ENCODE measurements at regions not wholly inside any gene's neighbourhood (a gene's known extent, or its start where the extent isn't known, plus 50 kb on each side); places are given as distances from the start of the nearest gene placed in this dataset.

DNA sequence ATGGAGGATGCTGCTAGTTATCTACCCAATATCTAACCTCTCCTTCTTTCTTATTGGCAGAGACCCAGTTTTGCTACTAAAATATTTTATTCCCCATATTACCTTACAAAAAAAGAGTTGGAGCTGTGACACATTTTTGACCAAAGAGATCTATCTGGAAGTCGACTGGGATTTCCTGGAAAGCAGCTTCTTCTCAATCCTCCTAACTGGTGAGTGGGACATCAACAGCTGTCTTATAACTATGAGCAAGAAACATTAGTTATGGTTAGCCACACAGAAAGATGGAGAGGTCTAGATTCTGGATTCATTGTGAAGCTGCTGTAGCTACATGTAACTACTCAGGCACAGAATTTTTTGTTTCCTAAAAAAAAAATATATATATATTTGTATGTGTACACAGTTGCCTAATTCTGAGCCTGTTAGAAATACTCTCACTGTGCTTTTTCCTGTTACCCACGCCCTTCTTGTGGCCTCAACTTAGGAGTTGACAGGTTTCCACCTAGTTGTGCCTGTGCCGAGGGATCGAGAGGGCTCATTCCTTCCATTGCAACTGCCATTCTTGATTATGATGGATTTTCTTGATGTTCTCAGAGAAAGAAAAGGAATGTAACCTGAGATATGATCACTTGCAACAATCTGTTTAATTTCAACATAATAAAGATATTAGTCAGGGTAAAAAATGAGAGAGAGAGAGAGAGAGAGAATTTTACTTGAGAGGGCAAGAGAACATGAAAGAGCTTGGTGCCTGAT is 142.0 kb downstream of the SLC17A6 start:
- intact Hi-C loops (cut with DNase I) = no loop called here
- no peaks in the 10 kb centered on the region for H3K4me1 ChIP-seq
- no peaks in the 10 kb centered on the region for H3K9me3 ChIP-seq
- H3K27me3 ChIP-seq = no peaks in the 10 kb centered on the region
- no peak overlapping the region for H3K27ac ChIP-seq
- DNase-seq (ENCODE audit: low spot score in 2 of 2) = no peak
- H3K4me3 ChIP-seq = no peak overlapping the region
- H3K36me3 ChIP-seq = no peaks in the 10 kb centered on the region
- TF ChIP-seq, protein P1, sequence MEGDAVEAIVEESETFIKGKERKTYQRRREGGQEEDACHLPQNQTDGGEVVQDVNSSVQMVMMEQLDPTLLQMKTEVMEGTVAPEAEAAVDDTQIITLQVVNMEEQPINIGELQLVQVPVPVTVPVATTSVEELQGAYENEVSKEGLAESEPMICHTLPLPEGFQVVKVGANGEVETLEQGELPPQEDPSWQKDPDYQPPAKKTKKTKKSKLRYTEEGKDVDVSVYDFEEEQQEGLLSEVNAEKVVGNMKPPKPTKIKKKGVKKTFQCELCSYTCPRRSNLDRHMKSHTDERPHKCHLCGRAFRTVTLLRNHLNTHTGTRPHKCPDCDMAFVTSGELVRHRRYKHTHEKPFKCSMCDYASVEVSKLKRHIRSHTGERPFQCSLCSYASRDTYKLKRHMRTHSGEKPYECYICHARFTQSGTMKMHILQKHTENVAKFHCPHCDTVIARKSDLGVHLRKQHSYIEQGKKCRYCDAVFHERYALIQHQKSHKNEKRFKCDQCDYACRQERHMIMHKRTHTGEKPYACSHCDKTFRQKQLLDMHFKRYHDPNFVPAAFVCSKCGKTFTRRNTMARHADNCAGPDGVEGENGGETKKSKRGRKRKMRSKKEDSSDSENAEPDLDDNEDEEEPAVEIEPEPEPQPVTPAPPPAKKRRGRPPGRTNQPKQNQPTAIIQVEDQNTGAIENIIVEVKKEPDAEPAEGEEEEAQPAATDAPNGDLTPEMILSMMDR (IDR thresholded peaks at IDR 0.05) = no peak

DNA sequence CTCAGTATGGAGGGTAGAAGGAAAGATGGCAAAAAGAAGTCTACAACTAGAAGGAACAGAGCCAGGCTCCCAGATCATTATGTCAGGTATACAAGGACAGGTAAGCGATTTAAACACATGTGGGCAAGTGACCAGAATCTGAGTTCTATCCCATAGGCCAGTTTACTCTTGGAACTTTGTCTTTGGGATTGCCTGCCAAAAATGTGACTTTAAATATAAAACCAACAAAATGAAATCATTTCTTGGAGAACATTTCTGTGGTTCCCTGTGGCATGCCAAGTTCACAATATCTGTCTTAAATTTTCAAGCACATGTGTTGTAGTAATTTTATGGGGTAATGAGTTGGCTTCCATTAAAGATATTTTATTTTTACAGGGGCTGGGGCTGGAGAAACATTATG is 141.0 kb downstream of the SLC17A6 start:
- DNase-seq (ENCODE audit: low spot score in 2 of 2) = no peak
- Histone ChIP-seq H3K27ac (no peak overlapping the region), H3K9me3 (no peaks in the 10 kb centered on the region), H3K36me3 (no peaks in the 10 kb centered on the region), H3K4me3 (no peak overlapping the region), H3K27me3 (no peaks in the 10 kb centered on the region), H3K4me1 (no peaks in the 10 kb centered on the region)
- TF ChIP-seq, protein P1 (IDR thresholded peaks at IDR 0.05) = no peak
- intact Hi-C loops (cut with DNase I) = no loop called here

DNA sequence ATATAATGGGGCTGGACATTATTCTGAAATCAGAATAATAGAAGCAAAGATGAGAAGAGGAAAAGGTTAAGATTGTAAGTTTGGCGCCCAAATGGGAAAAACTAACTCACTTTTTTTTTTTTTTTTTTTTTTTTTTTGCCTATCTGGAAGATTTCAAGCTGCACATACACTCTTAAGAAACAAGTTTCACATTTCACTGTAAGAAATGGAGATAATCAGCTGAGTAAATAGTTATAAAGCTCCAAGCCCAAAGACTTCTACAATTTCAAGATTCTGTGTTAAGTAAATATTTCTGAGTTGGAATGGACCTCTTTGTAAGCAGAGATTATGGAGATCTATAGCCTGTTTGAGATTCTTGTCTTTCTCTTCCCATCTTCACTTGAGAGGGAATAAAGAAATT is 140.0 kb downstream of the SLC17A6 start:
- no peak overlapping the region for H3K27ac ChIP-seq
- DNase-seq (ENCODE audit: low spot score in 2 of 2) = no peak
- no peaks in the 10 kb centered on the region for H3K27me3 ChIP-seq
- H3K4me3 ChIP-seq = no peak overlapping the region
- TF ChIP-seq, protein P1 (IDR thresholded peaks at IDR 0.05) = no peak
- H3K36me3 ChIP-seq = no peaks in the 10 kb centered on the region
- no peaks in the 10 kb centered on the region for H3K9me3 ChIP-seq
- intact Hi-C loops (cut with DNase I) = no loop called here
- no peaks in the 10 kb centered on the region for H3K4me1 ChIP-seq

DNA sequence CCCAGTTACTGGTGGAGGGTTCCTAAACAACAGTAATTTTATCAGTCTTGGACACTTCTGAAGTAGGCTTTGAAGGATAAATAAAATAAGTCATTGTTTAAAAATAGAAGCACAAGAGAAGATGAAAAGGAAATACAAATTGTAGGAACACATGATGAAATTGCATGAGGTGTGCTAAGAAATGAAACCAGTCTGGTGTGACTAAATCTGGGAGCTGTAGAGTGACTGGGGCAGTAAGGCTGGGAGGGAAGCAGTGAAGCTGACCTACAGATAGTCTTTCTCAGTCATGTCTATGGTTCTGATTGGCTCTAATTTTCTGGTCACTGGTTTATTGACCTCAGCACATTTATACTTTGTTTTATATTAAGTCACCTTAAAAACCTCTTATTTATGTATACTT is 139.1 kb downstream of the SLC17A6 start:
- Histone ChIP-seq H3K36me3 (no peaks in the 10 kb centered on the region), H3K27me3 (no peaks in the 10 kb centered on the region), H3K27ac (no peak overlapping the region), H3K4me1 (no peaks in the 10 kb centered on the region), H3K9me3 (no peaks in the 10 kb centered on the region), H3K4me3 (no peak overlapping the region)
- intact Hi-C loops (cut with DNase I) = no loop called here
- TF ChIP-seq, protein P1 (IDR thresholded peaks at IDR 0.05) = no peak
- no peak for DNase-seq (ENCODE audit: low spot score in 2 of 2)

DNA sequence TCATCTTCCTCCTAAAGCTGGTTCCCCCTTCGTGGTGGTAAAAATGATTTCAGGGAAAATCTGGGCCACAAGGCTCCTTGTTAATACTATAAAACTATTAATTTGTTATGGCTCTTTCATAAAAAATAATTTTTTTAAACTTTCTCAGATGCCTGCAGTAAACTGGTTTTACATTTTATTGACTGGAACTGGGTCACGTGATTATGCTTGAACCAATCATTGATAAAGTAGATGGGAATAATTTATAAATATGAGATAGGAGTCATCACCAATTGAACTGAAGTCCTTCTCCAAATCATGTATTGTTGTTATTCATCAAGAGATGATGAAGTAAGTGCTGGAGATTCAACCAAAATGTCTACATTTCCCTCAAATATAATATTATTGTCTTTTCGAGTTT is 138.4 kb downstream of the SLC17A6 start:
- H3K27ac ChIP-seq = no peak overlapping the region
- H3K4me1 ChIP-seq = no peaks in the 10 kb centered on the region
- no peaks in the 10 kb centered on the region for H3K27me3 ChIP-seq
- DNase-seq (ENCODE audit: low spot score in 2 of 2) = no peak
- H3K36me3 ChIP-seq = no peaks in the 10 kb centered on the region
- no peak overlapping the region for H3K4me3 ChIP-seq
- intact Hi-C loops (cut with DNase I) = no loop called here
- no peaks in the 10 kb centered on the region for H3K9me3 ChIP-seq
- TF ChIP-seq, protein P1 (IDR thresholded peaks at IDR 0.05) = no peak

DNA sequence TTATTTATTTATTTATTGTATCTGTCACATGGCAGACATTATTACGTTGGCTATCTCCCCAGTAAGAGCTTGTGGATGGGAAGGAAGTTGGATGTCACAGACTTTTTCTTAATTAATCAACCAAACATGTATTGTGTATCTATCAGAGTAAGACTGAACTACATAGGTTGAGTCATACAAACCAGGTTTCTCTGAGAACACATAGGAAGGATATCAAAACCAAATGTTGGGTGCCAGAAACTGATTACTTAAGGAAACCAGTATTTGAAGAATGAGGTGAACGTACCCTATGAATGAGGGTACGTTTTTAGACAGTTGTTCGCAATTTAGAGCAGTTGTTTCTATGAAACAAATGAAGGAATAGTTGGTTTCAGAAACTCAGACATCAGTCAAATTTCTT is 136.4 kb downstream of the SLC17A6 start:
- TF ChIP-seq, protein P1 (IDR thresholded peaks at IDR 0.05) = no peak

More for the DNA sequence above, 136.4 kb downstream of the SLC17A6 start:
- Histone ChIP-seq H3K4me3 (no peak overlapping the region), H3K36me3 (no peaks in the 10 kb centered on the region), H3K27me3 (no peaks in the 10 kb centered on the region), H3K4me1 (no peaks in the 10 kb centered on the region), H3K9me3 (no peaks in the 10 kb centered on the region), H3K27ac (no peak overlapping the region)
- intact Hi-C loops (cut with DNase I) = no loop called here
- no peak for DNase-seq (ENCODE audit: low spot score in 2 of 2)

All from ascending aorta (tissue), 2 donors.